HepG2 (cell line): ENCODE measurements at regions not wholly inside any gene's neighbourhood (a gene's known extent, or its start where the extent isn't known, plus 50 kb on each side); places are given as distances from the start of the nearest gene placed in this dataset.

ENCODE experiments used
- GZF1 ChIP-seq: sonication (generic); formaldehyde crosslinking; IDR thresholded peaks from 2 replicates; pipeline ENCODE4 v1.5.1; 2020; ENCODE audit warnings: mild to moderate bottlenecking, missing genetic modification reagents
- PTBP1 ChIP-seq: fragments of 200-400 bp; formaldehyde crosslinking; IDR thresholded peaks from 2 replicates; pipeline ENCODE4 v1.6.1; 2018; ENCODE audit warnings: low read length, low read depth; ENCODE audit not compliant: poor library complexity, severe bottlenecking
- TBP ChIP-seq: sonication (generic); formaldehyde crosslinking; IDR thresholded peaks from 2 replicates; pipeline ENCODE4 v1.5.0; 2020; ENCODE audit warnings: missing genetic modification reagents
- ZNF121 ChIP-seq: sonication (generic); formaldehyde crosslinking; IDR thresholded peaks from 2 replicates; pipeline ENCODE4 v1.5.0; 2020; ENCODE audit warnings: mild to moderate bottlenecking, missing genetic modification reagents
- TF ChIP-seq, protein P1 (sequence below): sonication (generic); formaldehyde crosslinking; IDR thresholded peaks from 2 replicates; pipeline ENCODE4 v1.8.1; 2023; ENCODE audit warnings: missing genetic modification reagents, inconsistent platforms, borderline replicate concordance
- TF ChIP-seq, protein P2 (sequence below): sonication (generic); formaldehyde crosslinking; IDR thresholded peaks from 2 replicates; pipeline ENCODE4 v1.8.0; 2022; ENCODE audit warnings: mild to moderate bottlenecking, missing genetic modification reagents

DNA sequence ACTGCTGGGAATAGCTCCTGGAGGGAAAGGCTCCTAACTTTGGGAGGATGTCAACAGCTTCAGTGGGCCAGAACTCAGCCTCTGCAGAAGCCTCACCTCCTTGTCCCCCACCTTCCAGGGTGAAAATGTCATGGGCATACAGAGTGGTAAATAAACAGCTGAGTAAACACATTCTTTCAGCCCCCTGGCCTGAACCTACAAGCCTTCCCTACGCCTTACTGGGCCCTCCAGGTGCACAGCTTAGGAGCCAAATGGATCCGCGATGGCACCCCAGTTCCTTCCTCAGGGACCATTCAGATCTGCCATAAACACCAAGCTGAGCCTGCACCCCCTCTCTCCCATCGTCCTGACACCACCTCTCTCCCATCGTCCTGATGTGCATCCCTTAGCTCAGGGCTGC is 126.2 kb upstream of the IGF1R start:
- TF ChIP-seq ZNF121 (no peak), GZF1 (CRISPR knock-in tag) (no peak), TBP (CRISPR knock-in tag) (no peak), PTBP1 (no peak)
- TF ChIP-seq, protein P1, sequence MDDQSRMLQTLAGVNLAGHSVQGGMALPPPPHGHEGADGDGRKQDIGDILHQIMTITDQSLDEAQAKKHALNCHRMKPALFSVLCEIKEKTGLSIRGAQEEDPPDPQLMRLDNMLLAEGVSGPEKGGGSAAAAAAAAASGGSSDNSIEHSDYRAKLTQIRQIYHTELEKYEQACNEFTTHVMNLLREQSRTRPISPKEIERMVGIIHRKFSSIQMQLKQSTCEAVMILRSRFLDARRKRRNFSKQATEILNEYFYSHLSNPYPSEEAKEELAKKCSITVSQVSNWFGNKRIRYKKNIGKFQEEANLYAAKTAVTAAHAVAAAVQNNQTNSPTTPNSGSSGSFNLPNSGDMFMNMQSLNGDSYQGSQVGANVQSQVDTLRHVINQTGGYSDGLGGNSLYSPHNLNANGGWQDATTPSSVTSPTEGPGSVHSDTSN (CRISPR knock-in tag), result no peak
- TF ChIP-seq, protein P2, sequence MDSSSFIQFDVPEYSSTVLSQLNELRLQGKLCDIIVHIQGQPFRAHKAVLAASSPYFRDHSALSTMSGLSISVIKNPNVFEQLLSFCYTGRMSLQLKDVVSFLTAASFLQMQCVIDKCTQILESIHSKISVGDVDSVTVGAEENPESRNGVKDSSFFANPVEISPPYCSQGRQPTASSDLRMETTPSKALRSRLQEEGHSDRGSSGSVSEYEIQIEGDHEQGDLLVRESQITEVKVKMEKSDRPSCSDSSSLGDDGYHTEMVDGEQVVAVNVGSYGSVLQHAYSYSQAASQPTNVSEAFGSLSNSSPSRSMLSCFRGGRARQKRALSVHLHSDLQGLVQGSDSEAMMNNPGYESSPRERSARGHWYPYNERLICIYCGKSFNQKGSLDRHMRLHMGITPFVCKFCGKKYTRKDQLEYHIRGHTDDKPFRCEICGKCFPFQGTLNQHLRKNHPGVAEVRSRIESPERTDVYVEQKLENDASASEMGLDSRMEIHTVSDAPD (CRISPR knock-in tag), result no peak
